ENCODE measurements at regions not wholly inside any gene's neighbourhood (a gene's known extent, or its start where the extent isn't known, plus 50 kb on each side); places are given as distances from the start of the nearest gene placed in this dataset.
"Not testable (repeated sequence)": the region's sequence is repeated elsewhere in the genome, so short reads cannot be mapped to it uniquely, and the experiment has no call there.

DNA sequence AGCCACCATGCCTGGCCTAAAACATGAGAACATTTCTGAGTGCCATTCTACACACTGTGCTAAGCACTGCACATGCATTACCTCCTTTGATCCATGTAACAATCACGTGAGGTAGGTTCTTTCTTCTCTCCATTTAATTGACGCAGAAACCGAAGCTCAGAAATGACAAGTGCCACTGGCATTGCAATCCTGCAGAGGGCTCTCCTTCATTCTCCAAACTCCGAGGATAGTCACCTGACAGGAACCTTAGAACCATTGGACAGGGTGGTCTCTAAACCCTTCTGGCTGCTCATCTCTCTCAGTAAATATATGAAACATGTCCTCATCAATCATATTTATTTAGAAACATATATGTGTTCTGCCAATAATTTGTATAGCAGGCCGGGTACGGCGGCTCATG lies 167.1 kb upstream of the JUN start:
- no peak overlapping the region for H3K27ac ChIP-seq
- no peaks in the 10 kb centered on the region for H3K36me3 ChIP-seq
- TF ChIP-seq, protein P1, sequence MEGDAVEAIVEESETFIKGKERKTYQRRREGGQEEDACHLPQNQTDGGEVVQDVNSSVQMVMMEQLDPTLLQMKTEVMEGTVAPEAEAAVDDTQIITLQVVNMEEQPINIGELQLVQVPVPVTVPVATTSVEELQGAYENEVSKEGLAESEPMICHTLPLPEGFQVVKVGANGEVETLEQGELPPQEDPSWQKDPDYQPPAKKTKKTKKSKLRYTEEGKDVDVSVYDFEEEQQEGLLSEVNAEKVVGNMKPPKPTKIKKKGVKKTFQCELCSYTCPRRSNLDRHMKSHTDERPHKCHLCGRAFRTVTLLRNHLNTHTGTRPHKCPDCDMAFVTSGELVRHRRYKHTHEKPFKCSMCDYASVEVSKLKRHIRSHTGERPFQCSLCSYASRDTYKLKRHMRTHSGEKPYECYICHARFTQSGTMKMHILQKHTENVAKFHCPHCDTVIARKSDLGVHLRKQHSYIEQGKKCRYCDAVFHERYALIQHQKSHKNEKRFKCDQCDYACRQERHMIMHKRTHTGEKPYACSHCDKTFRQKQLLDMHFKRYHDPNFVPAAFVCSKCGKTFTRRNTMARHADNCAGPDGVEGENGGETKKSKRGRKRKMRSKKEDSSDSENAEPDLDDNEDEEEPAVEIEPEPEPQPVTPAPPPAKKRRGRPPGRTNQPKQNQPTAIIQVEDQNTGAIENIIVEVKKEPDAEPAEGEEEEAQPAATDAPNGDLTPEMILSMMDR (IDR thresholded peaks at IDR 0.05; ENCODE audit: low read depth, low read length) = peak; percentile 34; the same call in 1 of the 2 replicates
- H3K9me3 ChIP-seq (ENCODE audit: severe bottlenecking) = no peaks in the 10 kb centered on the region
- DNase-seq = no peak
- H3K27me3 ChIP-seq (ENCODE audit: insufficient read depth, low read depth, severe bottlenecking) = no peaks in the 10 kb centered on the region
- H3K4me3 ChIP-seq (ENCODE audit: low read depth, low read length) = no peak overlapping the region

DNA sequence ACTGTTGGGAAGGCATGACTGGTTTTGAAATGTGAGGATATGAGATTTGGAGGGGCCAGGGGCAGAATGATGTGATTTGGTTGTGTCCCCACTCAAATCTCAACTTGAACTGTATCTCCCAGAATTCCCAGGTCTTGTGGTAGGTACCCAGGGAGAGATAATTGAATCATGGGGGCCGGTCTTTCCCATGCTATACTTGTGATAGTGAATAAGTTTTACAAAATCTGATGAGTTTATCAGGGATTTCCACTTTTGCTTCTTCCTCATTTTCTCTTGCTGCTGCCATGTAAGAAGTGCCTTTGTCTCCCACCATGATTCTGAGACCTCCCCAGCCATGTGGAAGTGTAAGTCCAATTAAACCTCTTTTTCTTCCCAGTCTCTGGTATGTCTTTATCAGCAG lies 170.1 kb upstream of the JUN start:
- H3K9me3 ChIP-seq (ENCODE audit: severe bottlenecking); H3K27ac ChIP-seq; H3K27me3 ChIP-seq (ENCODE audit: insufficient read depth, low read depth, severe bottlenecking); H3K4me3 ChIP-seq (ENCODE audit: low read depth, low read length); DNase-seq; H3K36me3 ChIP-seq: not testable (repeated sequence)

DNA sequence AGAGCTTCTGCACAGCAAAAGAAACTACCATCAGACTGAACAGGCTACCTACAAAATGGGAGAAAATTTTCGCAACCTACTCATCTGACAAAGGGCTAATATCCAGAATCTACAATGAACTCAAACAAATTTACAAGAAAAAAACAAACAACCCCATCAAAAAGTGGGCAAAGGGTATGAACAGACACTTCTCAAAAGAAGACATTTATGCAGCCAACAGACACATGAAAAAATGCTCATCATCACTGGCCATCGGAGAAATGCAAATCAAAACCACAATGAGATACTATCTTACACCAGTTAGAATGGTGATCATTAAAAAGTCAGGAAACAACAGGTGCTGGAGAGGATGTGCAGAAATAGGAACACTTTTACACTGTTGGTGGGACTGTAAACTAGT lies 179.4 kb upstream of the JUN start:
- DNase-seq; H3K9me3 ChIP-seq (ENCODE audit: severe bottlenecking); H3K27ac ChIP-seq; H3K4me3 ChIP-seq (ENCODE audit: low read depth, low read length); H3K27me3 ChIP-seq (ENCODE audit: insufficient read depth, low read depth, severe bottlenecking); H3K36me3 ChIP-seq: not testable (repeated sequence)

DNA sequence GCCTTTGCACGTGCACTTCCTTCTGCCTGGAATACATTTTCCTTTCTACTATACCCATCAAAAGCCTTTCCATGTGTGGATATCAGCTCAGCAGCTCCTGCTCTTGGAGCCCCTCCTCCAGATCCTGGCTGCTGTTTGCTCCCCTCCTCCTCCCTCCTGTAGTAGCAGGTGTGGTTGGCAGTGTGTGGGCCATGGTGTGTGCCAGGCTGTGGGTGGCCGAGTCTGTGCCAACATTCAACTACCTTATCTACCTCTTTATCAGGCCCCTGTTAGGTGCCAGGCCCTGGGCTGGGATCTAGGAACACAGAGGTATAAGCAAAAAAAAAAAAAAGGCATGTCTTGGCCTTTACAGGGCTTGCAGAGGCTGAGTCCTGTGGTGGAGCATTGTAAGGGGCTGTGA lies 180.6 kb upstream of the JUN start:
- no peak overlapping the region for H3K27ac ChIP-seq
- DNase-seq = no peak
- H3K9me3 ChIP-seq (ENCODE audit: severe bottlenecking) = peaks cover 3% of the 10 kb centered on the region
- TF ChIP-seq, protein P1 (IDR thresholded peaks at IDR 0.05; ENCODE audit: low read depth, low read length) = no peak
- no peaks in the 10 kb centered on the region for H3K27me3 ChIP-seq (ENCODE audit: insufficient read depth, low read depth, severe bottlenecking)
- H3K36me3 ChIP-seq = no peaks in the 10 kb centered on the region
- no peak overlapping the region for H3K4me3 ChIP-seq (ENCODE audit: low read depth, low read length)

DNA sequence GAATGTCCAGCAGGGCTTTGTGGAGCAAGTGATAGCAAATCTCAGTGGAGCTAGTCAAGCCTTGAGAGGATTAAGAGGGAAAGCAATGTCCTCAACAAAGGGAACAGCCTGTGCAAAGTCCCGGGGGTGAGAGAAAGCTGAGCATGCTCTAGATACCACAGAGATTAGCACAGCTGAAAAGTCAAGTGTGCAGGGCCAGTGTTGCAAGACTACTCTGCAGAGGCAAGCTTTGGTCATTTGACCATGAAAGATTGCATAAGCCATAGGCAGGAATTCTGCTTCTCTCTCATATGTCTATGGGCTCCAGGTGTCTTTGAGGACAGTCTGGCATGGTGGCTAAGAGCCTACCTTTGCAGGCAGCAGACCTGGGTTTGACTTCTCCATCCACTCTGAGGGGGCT lies 181.0 kb upstream of the JUN start:
- no peaks in the 10 kb centered on the region for H3K27me3 ChIP-seq (ENCODE audit: insufficient read depth, low read depth, severe bottlenecking)
- no peak for DNase-seq
- H3K27ac ChIP-seq = no peak overlapping the region
- H3K36me3 ChIP-seq = no peaks in the 10 kb centered on the region
- TF ChIP-seq, protein P1 (IDR thresholded peaks at IDR 0.05; ENCODE audit: low read depth, low read length) = no peak
- no peak overlapping the region for H3K4me3 ChIP-seq (ENCODE audit: low read depth, low read length)
- peaks cover 3% of the 10 kb centered on the region for H3K9me3 ChIP-seq (ENCODE audit: severe bottlenecking)

DNA sequence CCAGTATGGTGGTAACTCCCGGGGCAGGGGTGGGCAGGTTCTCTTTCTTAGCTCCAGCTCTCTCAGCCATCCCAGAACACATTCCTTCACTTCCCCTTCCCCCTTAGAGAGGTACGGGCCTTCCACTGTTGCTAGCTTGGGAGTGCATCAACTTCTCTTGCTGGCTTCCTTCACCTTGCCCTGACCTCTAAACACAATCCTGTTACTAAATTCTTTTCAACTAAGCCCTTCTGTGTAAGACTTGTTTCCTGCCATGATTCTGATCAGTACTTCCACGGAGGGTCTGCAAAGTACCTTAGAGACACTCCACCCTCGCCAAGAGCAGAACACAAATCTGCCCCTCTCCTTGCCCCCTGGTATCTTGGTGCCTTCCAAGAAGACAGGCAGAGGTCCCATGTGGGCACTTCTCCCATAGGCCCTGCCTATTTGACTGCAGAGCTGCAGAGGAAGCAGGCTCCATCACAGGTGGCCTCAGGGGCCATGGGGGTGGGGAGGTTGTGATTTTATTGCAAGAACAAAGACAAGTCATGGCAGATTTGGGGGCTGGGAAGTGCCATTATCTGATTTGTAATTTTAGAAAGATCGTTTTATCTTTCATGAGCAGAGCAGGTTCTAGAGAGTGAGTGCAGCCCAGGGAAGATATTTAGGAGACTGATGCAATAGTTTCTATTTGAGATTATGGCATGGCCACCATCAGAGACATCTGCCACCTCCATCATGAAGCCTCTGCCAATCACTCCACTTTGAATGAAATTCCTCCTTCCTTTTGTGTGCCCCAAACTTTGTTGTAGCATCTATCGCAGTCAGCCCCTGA lies 182.5 kb upstream of the JUN start:
- Histone ChIP-seq H3K27me3 (ENCODE audit: insufficient read depth, low read depth, severe bottlenecking) (no peaks in the 10 kb centered on the region), H3K9me3 (ENCODE audit: severe bottlenecking) (peaks cover 3% of the 10 kb centered on the region), H3K36me3 (no peaks in the 10 kb centered on the region), H3K27ac (no peak overlapping the region), H3K4me3 (ENCODE audit: low read depth, low read length) (no peak overlapping the region)
- DNase-seq = no peak
- TF ChIP-seq, protein P1 (IDR thresholded peaks at IDR 0.05; ENCODE audit: low read depth, low read length) = no peak
